ENCODE measurements at regions not wholly inside any gene's neighbourhood (a gene's known extent, or its start where the extent isn't known, plus 50 kb on each side); places are given as distances from the start of the nearest gene placed in this dataset.

DNA sequence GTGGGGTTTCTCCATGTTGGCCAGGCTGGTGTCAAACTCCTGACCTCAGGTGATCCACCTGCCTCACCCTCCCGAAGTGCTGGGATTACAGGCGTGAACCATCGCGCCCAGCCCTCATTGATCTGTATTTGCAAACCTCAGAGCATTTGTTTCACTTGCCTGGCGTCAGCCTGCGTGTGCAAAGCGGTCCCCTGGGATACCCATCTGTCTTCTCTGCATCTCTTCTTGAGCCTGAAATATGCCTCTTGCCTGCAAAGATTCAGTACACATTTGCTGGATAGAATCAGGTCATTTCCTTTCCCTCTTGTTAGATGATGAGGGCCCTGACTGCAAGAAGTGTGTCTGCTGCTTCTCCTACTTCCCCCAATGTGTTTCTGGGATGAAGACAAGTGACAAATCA, 1291.0 kb downstream of the TBC1D22A start:
- Histone ChIP-seq H3K79me2 (ENCODE audit: insufficient read depth, low read length) (no peaks in the 10 kb centered on the region), H3K27me3 (ENCODE audit: low read length) (no peaks in the 10 kb centered on the region), H3K36me3 (ENCODE audit: low read length) (no peaks in the 10 kb centered on the region), H4K20me1 (ENCODE audit: low read depth, low read length) (no peaks in the 10 kb centered on the region), H3K9me2 (replicated peaks; ENCODE audit: insufficient read depth, low read length) (no peaks in the 10 kb centered on the region), H3F3A (ENCODE audit: insufficient read depth) (no peaks in the 10 kb centered on the region), H3K4me2 (ENCODE audit: low read depth, low read length, poor library complexity, severe bottlenecking) (no peak overlapping the region), H3K9me3 (ENCODE audit: insufficient read depth, low read length) (no peaks in the 10 kb centered on the region), H3K9ac (ENCODE audit: low read length) (no peak overlapping the region), H3K4me3 (ENCODE audit: insufficient read depth, low read length, poor library complexity, severe bottlenecking) (no peak overlapping the region), H2AFZ (ENCODE audit: low read depth, low read length, severe bottlenecking) (no peak overlapping the region), H3K27ac (ENCODE audit: low read depth, low read length) (no peak overlapping the region)
- TF ChIP-seq, protein P1, sequence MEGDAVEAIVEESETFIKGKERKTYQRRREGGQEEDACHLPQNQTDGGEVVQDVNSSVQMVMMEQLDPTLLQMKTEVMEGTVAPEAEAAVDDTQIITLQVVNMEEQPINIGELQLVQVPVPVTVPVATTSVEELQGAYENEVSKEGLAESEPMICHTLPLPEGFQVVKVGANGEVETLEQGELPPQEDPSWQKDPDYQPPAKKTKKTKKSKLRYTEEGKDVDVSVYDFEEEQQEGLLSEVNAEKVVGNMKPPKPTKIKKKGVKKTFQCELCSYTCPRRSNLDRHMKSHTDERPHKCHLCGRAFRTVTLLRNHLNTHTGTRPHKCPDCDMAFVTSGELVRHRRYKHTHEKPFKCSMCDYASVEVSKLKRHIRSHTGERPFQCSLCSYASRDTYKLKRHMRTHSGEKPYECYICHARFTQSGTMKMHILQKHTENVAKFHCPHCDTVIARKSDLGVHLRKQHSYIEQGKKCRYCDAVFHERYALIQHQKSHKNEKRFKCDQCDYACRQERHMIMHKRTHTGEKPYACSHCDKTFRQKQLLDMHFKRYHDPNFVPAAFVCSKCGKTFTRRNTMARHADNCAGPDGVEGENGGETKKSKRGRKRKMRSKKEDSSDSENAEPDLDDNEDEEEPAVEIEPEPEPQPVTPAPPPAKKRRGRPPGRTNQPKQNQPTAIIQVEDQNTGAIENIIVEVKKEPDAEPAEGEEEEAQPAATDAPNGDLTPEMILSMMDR (IDR thresholded peaks at IDR 0.05; ENCODE audit: insufficient read depth, low read length, poor library complexity, severe bottlenecking) = no peak
- no peak for TF ChIP-seq EZH2phosphoT487 (conservative IDR thresholded peaks at IDR 0.05; ENCODE audit: low read length)

DNA sequence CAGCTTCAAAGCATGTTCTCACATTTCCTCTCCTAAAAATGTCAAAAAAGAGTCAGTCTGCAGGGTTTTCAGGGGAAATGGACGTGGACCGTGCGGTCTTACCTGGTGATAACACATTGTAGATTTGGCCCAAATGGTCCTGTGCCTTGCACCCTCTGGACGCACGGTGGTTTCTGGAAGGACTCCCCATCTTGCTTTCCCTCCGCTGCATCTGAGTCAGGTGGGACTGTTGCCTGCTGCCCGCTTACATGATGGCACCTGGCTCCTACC, 1290.1 kb downstream of the TBC1D22A start:
- no peaks in the 10 kb centered on the region for H3K9me3 ChIP-seq (ENCODE audit: insufficient read depth, low read length)
- H3F3A ChIP-seq (ENCODE audit: insufficient read depth) = no peaks in the 10 kb centered on the region
- H3K9me2 ChIP-seq (replicated peaks; ENCODE audit: insufficient read depth, low read length) = no peaks in the 10 kb centered on the region
- no peaks in the 10 kb centered on the region for H3K36me3 ChIP-seq (ENCODE audit: low read length)
- no peak overlapping the region for H2AFZ ChIP-seq (ENCODE audit: low read depth, low read length, severe bottlenecking)
- TF ChIP-seq EZH2phosphoT487 (conservative IDR thresholded peaks at IDR 0.05; ENCODE audit: low read length) = no peak
- TF ChIP-seq, protein P1 (IDR thresholded peaks at IDR 0.05; ENCODE audit: insufficient read depth, low read length, poor library complexity, severe bottlenecking) = no peak
- no peaks in the 10 kb centered on the region for H4K20me1 ChIP-seq (ENCODE audit: low read depth, low read length)
- no peak overlapping the region for H3K9ac ChIP-seq (ENCODE audit: low read length)
- no peak overlapping the region for H3K4me2 ChIP-seq (ENCODE audit: low read depth, low read length, poor library complexity, severe bottlenecking)
- H3K27me3 ChIP-seq (ENCODE audit: low read length) = no peaks in the 10 kb centered on the region
- no peak overlapping the region for H3K27ac ChIP-seq (ENCODE audit: low read depth, low read length)
- no peak overlapping the region for H3K4me3 ChIP-seq (ENCODE audit: insufficient read depth, low read length, poor library complexity, severe bottlenecking)
- H3K79me2 ChIP-seq (ENCODE audit: insufficient read depth, low read length) = no peaks in the 10 kb centered on the region

DNA sequence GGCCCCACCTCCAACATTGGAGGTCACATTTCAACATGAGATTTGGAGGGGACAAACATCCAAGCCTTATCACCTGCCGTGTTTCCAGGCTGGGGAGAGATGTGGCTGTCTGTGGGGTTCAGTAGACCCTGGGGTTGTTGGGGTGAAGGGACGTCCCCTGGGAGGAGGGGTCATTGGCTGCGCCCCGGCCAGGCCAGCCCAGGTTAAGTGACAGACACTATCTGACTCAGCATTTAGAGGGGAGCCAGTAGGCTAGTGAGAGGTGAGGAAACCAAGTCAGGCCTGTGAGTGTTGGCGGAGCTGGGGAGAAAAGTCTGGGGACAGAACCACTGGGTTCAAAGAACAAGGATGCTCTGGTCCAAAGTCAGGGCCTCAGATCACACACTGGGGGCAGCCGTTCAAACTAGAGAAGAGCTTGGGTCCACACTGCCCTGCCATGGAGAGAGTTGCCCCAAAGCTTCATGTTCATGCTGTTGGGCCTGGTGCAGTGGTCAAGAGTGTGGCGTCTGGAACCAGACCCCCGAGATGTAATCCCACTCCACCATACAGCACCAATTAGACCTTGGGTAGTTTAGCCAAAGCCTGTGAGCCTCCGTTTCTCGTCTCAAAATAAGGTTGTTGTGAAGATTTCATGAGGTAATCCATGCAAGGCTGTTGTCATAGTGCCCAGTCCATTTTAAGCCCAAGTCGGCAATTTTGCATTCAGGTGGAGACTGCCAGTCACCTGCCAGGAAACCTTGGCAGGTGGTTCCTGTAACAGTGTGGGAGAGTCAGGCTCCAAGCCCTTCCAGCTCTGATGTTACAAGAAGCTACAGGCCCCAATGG, 1289.6 kb downstream of the TBC1D22A start:
- no peaks in the 10 kb centered on the region for H4K20me1 ChIP-seq (ENCODE audit: low read depth, low read length)
- H2AFZ ChIP-seq (ENCODE audit: low read depth, low read length, severe bottlenecking) = no peak overlapping the region
- no peak overlapping the region for H3K9ac ChIP-seq (ENCODE audit: low read length)
- no peaks in the 10 kb centered on the region for H3K9me2 ChIP-seq (replicated peaks; ENCODE audit: insufficient read depth, low read length)
- H3F3A ChIP-seq (ENCODE audit: insufficient read depth) = no peaks in the 10 kb centered on the region
- TF ChIP-seq, protein P1 (IDR thresholded peaks at IDR 0.05; ENCODE audit: insufficient read depth, low read length, poor library complexity, severe bottlenecking) = no peak
- no peak for TF ChIP-seq EZH2phosphoT487 (conservative IDR thresholded peaks at IDR 0.05; ENCODE audit: low read length)
- H3K4me3 ChIP-seq (ENCODE audit: insufficient read depth, low read length, poor library complexity, severe bottlenecking) = no peak overlapping the region
- H3K27me3 ChIP-seq (ENCODE audit: low read length) = no peaks in the 10 kb centered on the region
- H3K4me2 ChIP-seq (ENCODE audit: low read depth, low read length, poor library complexity, severe bottlenecking) = no peak overlapping the region
- H3K27ac ChIP-seq (ENCODE audit: low read depth, low read length) = no peak overlapping the region
- H3K79me2 ChIP-seq (ENCODE audit: insufficient read depth, low read length) = no peaks in the 10 kb centered on the region
- no peaks in the 10 kb centered on the region for H3K9me3 ChIP-seq (ENCODE audit: insufficient read depth, low read length)
- H3K36me3 ChIP-seq (ENCODE audit: low read length) = no peaks in the 10 kb centered on the region
